ENCODE measurements at regions not wholly inside any gene's neighbourhood (a gene's known extent, or its start where the extent isn't known, plus 50 kb on each side); places are given as distances from the start of the nearest gene placed in this dataset.
"Not testable (repeated sequence)": the region's sequence is repeated elsewhere in the genome, so short reads cannot be mapped to it uniquely, and the experiment has no call there.

DNA sequence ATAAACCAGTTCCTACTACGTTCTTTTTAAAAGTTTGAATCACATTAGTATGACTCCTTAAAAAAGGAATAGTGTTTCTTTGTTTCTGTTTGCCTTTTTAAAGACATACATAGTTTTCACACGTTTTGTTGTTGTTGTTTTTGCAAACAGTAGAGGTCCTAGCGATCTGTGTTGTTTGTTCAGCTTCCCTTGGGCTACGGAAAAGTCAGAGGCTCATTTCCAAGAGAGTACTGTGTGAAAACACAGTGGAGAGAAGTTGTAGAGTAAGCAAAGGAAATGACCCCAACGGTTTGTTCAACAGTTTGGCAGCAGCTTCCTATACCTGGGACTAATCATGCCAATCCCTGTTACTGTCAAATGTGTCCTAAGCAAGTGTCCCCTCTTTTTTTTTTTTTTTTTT, 87.1 kb upstream of the STEAP1 start:
- no peak for DNase-seq

DNA sequence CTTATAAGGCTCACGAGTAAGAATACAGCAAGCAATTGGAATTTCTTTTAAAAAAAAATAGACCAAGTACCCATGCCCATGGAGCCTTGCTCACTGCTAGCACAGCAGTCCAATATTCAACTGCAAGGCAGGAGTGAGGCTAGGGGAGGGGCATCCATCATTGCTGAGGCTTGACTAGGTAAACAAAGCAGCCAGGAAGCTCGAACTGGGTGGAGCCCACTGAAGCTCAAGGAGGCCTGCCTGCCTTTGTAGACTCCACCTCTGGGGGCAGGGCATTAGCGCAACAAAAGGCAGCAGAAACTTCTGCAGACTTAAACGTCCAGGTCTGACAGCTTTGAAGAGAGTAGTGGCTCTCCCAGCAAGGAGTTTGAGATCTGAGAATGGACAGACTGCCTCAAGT, 84.0 kb upstream of the STEAP1 start:
- not testable (repeated sequence) for DNase-seq

GRCh38 chr7:90078921-90079320, 75.3 kb upstream of the STEAP1 start:
- DNase-seq = no peak

DNA sequence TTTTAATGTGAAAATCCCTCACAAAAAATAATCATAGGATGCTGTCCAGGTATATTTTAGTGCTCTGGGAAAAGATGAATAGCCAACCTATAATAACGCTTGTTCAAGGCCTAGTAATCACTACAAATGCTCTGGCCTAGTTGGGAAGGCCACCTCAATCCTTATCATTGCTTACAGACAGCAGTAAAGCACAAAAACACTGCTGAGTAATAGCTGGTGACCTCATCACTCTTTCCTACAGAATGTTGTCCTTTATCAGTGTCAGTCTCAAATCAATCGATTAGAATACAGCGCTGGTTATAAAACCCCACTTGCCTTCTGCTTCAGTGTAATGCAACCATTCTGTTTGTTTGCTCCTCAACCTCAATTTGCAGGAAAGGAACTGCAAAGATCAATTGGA, 72.6 kb upstream of the STEAP1 start:
- DNase-seq = no peak

DNA sequence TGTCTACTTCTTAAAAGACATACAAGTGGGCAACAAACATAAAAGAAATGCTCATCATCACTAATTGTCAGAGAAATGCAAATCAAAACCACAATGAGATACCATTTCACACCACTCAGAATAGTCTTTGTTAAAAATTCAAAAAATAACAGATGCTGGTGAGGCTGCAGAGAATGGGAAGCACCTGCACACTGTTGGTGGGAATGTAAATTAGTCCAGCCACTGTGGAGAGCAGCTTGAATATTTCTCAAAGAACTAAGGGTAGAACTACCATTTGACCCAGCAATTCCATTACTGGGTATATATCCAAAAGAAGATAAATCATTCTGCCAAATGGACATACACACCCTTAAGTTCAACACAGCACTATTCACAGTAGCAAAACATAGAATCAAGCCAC, 61.8 kb upstream of the STEAP1 start:
- DNase-seq = no peak

DNA sequence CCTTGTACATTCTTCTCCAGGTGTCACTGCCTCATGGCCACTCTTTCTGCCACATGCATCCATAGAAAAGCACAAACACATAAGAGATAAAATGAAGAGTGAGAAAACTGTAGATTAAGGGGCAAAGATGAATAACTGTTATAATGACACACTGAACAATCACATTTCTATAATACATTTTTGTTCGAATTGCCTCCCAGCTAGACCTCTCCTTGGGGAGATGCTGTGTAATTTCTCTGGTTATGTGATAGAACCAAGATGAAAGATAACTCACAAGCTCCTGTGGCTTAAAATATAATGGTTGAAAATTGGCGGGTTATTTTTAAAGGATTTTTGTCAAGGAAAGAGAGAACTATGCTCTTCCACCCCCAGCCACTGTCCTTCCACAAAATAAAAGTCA, 60.2 kb upstream of the STEAP1 start:
- no peak for DNase-seq

Measured in anterior cingulate cortex (tissue), 58 donors.